ENCODE measurements at regions not wholly inside any gene's neighbourhood (a gene's known extent, or its start where the extent isn't known, plus 50 kb on each side); places are given as distances from the start of the nearest gene placed in this dataset.

GRCh38 chr2:120905298-120905697 lies 169.6 kb downstream of the GLI2 start:
- H3K27me3 ChIP-seq (ENCODE audit: insufficient read depth, insufficient read length) = no peaks in the 10 kb centered on the region
- peaks cover 40% of the 10 kb centered on the region for H3K36me3 ChIP-seq (ENCODE audit: insufficient read depth, insufficient read length, low read length)
- no peak overlapping the region for H3K9ac ChIP-seq (ENCODE audit: insufficient read length, low read depth)
- H3K9me3 ChIP-seq (ENCODE audit: insufficient read depth, low read length) = no peaks in the 10 kb centered on the region
- no peak for DNase-seq (ENCODE audit: low read depth, low spot score)
- H3K4me3 ChIP-seq (ENCODE audit: insufficient read length, low read depth) = no peak overlapping the region
- H3K4me1 ChIP-seq (ENCODE audit: insufficient read depth, insufficient read length) = peaks cover 8% of the 10 kb centered on the region
- no peak for TF ChIP-seq SUZ12 (IDR thresholded peaks at IDR 0.05; ENCODE audit: extremely low read depth, insufficient read depth, insufficient read length)
- TF ChIP-seq YY1 (IDR thresholded peaks at IDR 0.05; ENCODE audit: insufficient read depth, insufficient read length) = no peak
- no peak for TF ChIP-seq ZNF274 (IDR thresholded peaks at IDR 0.05; ENCODE audit: low read depth, low read length)

- Histone ChIP-seq H3K27me3 (ENCODE audit: insufficient read depth, insufficient read length) (no peaks in the 10 kb centered on the region), H3K9ac (ENCODE audit: insufficient read length, low read depth) (no peak overlapping the region), H3K4me1 (ENCODE audit: insufficient read depth, insufficient read length) (peaks cover 8% of the 10 kb centered on the region), H3K9me3 (ENCODE audit: insufficient read depth, low read length) (no peaks in the 10 kb centered on the region), H3K4me3 (ENCODE audit: insufficient read length, low read depth) (no peak overlapping the region), H3K36me3 (ENCODE audit: insufficient read depth, insufficient read length, low read length) (peaks cover 37% of the 10 kb centered on the region)
- no peak for DNase-seq (ENCODE audit: low read depth, low spot score)
- TF ChIP-seq SUZ12 (IDR thresholded peaks at IDR 0.05; ENCODE audit: extremely low read depth, insufficient read depth, insufficient read length) (no peak), YY1 (IDR thresholded peaks at IDR 0.05; ENCODE audit: insufficient read depth, insufficient read length) (no peak), ZNF274 (IDR thresholded peaks at IDR 0.05; ENCODE audit: low read depth, low read length) (no peak)
Observed at GRCh38 chr2:120905824-120906571, 170.3 kb downstream of the GLI2 start.

GRCh38 chr2:120906914-120907313 lies 171.2 kb downstream of the GLI2 start:
- no peak overlapping the region for H3K4me3 ChIP-seq (ENCODE audit: insufficient read length, low read depth)
- peaks cover 11% of the 10 kb centered on the region for H3K4me1 ChIP-seq (ENCODE audit: insufficient read depth, insufficient read length)
- DNase-seq (ENCODE audit: low read depth, low spot score) = no peak
- no peak overlapping the region for H3K9ac ChIP-seq (ENCODE audit: insufficient read length, low read depth)
- TF ChIP-seq SUZ12 (IDR thresholded peaks at IDR 0.05; ENCODE audit: extremely low read depth, insufficient read depth, insufficient read length) (no peak), ZNF274 (IDR thresholded peaks at IDR 0.05; ENCODE audit: low read depth, low read length) (no peak), YY1 (IDR thresholded peaks at IDR 0.05; ENCODE audit: insufficient read depth, insufficient read length) (no peak)
- H3K27me3 ChIP-seq (ENCODE audit: insufficient read depth, insufficient read length) = no peaks in the 10 kb centered on the region
- H3K36me3 ChIP-seq (ENCODE audit: insufficient read depth, insufficient read length, low read length) = peaks cover 37% of the 10 kb centered on the region
- H3K9me3 ChIP-seq (ENCODE audit: insufficient read depth, low read length) = no peaks in the 10 kb centered on the region

- H3K9me3 ChIP-seq (ENCODE audit: insufficient read depth, low read length) = no peaks in the 10 kb centered on the region
- no peaks in the 10 kb centered on the region for H3K27me3 ChIP-seq (ENCODE audit: insufficient read depth, insufficient read length)
- H3K4me3 ChIP-seq (ENCODE audit: insufficient read length, low read depth) = no peak overlapping the region
- peaks cover 37% of the 10 kb centered on the region for H3K36me3 ChIP-seq (ENCODE audit: insufficient read depth, insufficient read length, low read length)
- H3K4me1 ChIP-seq (ENCODE audit: insufficient read depth, insufficient read length) = peaks cover 11% of the 10 kb centered on the region
- no peak for DNase-seq (ENCODE audit: low read depth, low spot score)
- TF ChIP-seq ZNF274 (IDR thresholded peaks at IDR 0.05; ENCODE audit: low read depth, low read length) = no peak
- TF ChIP-seq SUZ12 (IDR thresholded peaks at IDR 0.05; ENCODE audit: extremely low read depth, insufficient read depth, insufficient read length) = no peak
- no peak for TF ChIP-seq YY1 (IDR thresholded peaks at IDR 0.05; ENCODE audit: insufficient read depth, insufficient read length)
- no peak overlapping the region for H3K9ac ChIP-seq (ENCODE audit: insufficient read length, low read depth)
Observed at GRCh38 chr2:120907822-120908221, 172.2 kb downstream of the GLI2 start.

- H3K36me3 ChIP-seq (ENCODE audit: insufficient read depth, insufficient read length, low read length) = peaks cover 37% of the 10 kb centered on the region
- H3K9me3 ChIP-seq (ENCODE audit: insufficient read depth, low read length) = no peaks in the 10 kb centered on the region
- H3K4me3 ChIP-seq (ENCODE audit: insufficient read length, low read depth) = no peak overlapping the region
- DNase-seq (ENCODE audit: low read depth, low spot score) = no peak
- no peaks in the 10 kb centered on the region for H3K27me3 ChIP-seq (ENCODE audit: insufficient read depth, insufficient read length)
- H3K4me1 ChIP-seq (ENCODE audit: insufficient read depth, insufficient read length) = peaks cover 11% of the 10 kb centered on the region
- TF ChIP-seq ZNF274 (IDR thresholded peaks at IDR 0.05; ENCODE audit: low read depth, low read length) (no peak), SUZ12 (IDR thresholded peaks at IDR 0.05; ENCODE audit: extremely low read depth, insufficient read depth, insufficient read length) (no peak), YY1 (IDR thresholded peaks at IDR 0.05; ENCODE audit: insufficient read depth, insufficient read length) (no peak)
- H3K9ac ChIP-seq (ENCODE audit: insufficient read length, low read depth) = no peak overlapping the region
Observed at GRCh38 chr2:120908314-120908975, 172.8 kb downstream of the GLI2 start.

GRCh38 chr2:120909102-120909501 lies 173.4 kb downstream of the GLI2 start:
- Histone ChIP-seq H3K4me3 (ENCODE audit: insufficient read length, low read depth) (no peak overlapping the region), H3K36me3 (ENCODE audit: insufficient read depth, insufficient read length, low read length) (peaks cover 35% of the 10 kb centered on the region), H3K4me1 (ENCODE audit: insufficient read depth, insufficient read length) (peaks cover 11% of the 10 kb centered on the region), H3K9me3 (ENCODE audit: insufficient read depth, low read length) (no peaks in the 10 kb centered on the region), H3K9ac (ENCODE audit: insufficient read length, low read depth) (no peak overlapping the region), H3K27me3 (ENCODE audit: insufficient read depth, insufficient read length) (no peaks in the 10 kb centered on the region)
- no peak for TF ChIP-seq ZNF274 (IDR thresholded peaks at IDR 0.05; ENCODE audit: low read depth, low read length)
- no peak for TF ChIP-seq YY1 (IDR thresholded peaks at IDR 0.05; ENCODE audit: insufficient read depth, insufficient read length)
- TF ChIP-seq SUZ12 (IDR thresholded peaks at IDR 0.05; ENCODE audit: extremely low read depth, insufficient read depth, insufficient read length) = no peak
- no peak for DNase-seq (ENCODE audit: low read depth, low spot score)

GRCh38 chr2:120910164-120910563 lies 174.5 kb downstream of the GLI2 start:
- Histone ChIP-seq H3K27me3 (ENCODE audit: insufficient read depth, insufficient read length) (no peaks in the 10 kb centered on the region), H3K36me3 (ENCODE audit: insufficient read depth, insufficient read length, low read length) (peaks cover 32% of the 10 kb centered on the region), H3K9me3 (ENCODE audit: insufficient read depth, low read length) (no peaks in the 10 kb centered on the region), H3K4me1 (ENCODE audit: insufficient read depth, insufficient read length) (peaks cover 18% of the 10 kb centered on the region), H3K4me3 (ENCODE audit: insufficient read length, low read depth) (no peak overlapping the region), H3K9ac (ENCODE audit: insufficient read length, low read depth) (no peak overlapping the region)
- TF ChIP-seq ZNF274 (IDR thresholded peaks at IDR 0.05; ENCODE audit: low read depth, low read length) (no peak), YY1 (IDR thresholded peaks at IDR 0.05; ENCODE audit: insufficient read depth, insufficient read length) (no peak), SUZ12 (IDR thresholded peaks at IDR 0.05; ENCODE audit: extremely low read depth, insufficient read depth, insufficient read length) (no peak)
- no peak for DNase-seq (ENCODE audit: low read depth, low spot score)
